Thyroid gland (tissue), 4 donors: ENCODE measurements at regions not wholly inside any gene's neighbourhood (a gene's known extent, or its start where the extent isn't known, plus 50 kb on each side); places are given as distances from the start of the nearest gene placed in this dataset.

Source experiments
- DNase-seq, 2 donors: peaks; one replicate each; pipeline ENCODE4 v3.0.0-alpha.2; 2019
- H3K27ac ChIP-seq, 3 donors: fragments of 200-600 bp; sonication (generic); 1 replicate in 2 of 3; 2 replicates in 1 of 3; pipeline ENCODE4 v1.5.1; 2016 to 2019; ENCODE audit warnings: mild to moderate bottlenecking in 1 of 3, moderate library complexity in 1 of 3
- H3K27me3 ChIP-seq: fragments of 200-600 bp; sonication (generic); one replicate; pipeline ENCODE4 v1.5.1; 2019
- H3K36me3 ChIP-seq, 2 donors: fragments of 200-600 bp; sonication (generic); one replicate each; pipeline ENCODE4 v1.5.1; 2016 to 2019
- H3K4me1 ChIP-seq, 2 donors: fragments of 200-600 bp; sonication (generic); one replicate each; pipeline ENCODE4 v1.5.1; 2017 to 2019
- H3K4me3 ChIP-seq, 3 donors: fragments of 200-600 bp; sonication (generic); replicated peaks in 1 of 3; 1 replicate in 2 of 3; 2 replicates in 1 of 3; pipeline ENCODE4 v1.5.1; 2016; ENCODE audit warnings: mild to moderate bottlenecking in 1 of 3
- H3K9me3 ChIP-seq: fragments of 200-600 bp; sonication (generic); one replicate; pipeline ENCODE4 v1.5.1; 2017
- CTCF ChIP-seq, 6 experiments: fragments of 200-600 bp in 3 of 6; fragments of 450-650 bp in 3 of 6; sonication (generic) in 3 of 6; IDR thresholded peaks; one replicate each; pipeline ENCODE4 v1.5.1; 2016 to 2019; ENCODE audit warnings: antibody characterized with exemption in 6 of 6, mild to moderate bottlenecking in 2 of 6, inconsistent platforms in 1 of 6, moderate library complexity in 1 of 6
- POLR2A ChIP-seq, 2 donors: fragments of 450-650 bp; IDR thresholded peaks; one replicate each; pipeline ENCODE4 v1.6.1; 2017; ENCODE audit warnings: antibody characterized with exemption in 2 of 2, mild to moderate bottlenecking in 2 of 2, moderate library complexity in 1 of 2
- WGBS, 2 donors: methylation state at CpG; one replicate each; pipeline ENCODE4 v1.1.5; 2017; 5-methylcytosine and 5-hydroxymethylcytosine counted together
- intact Hi-C: fragments of 100-400 bp; cut with DNase I; formaldehyde crosslinking; loops from one replicate; pipeline ENCODE4 v1.15.1; 2023

GRCh38 chr5:89728134-89728533 is 681.4 kb downstream of the CETN3 start:
- no peak for TF ChIP-seq POLR2A (IDR thresholded peaks at IDR 0.05)
- no peak for TF ChIP-seq CTCF (IDR thresholded peaks at IDR 0.05)
- no peaks in the 10 kb centered on the region for H3K36me3 ChIP-seq

GRCh38 chr5:89724379-89725095 is 685.0 kb downstream of the CETN3 start:
- H3K4me1 ChIP-seq = peaks cover 8 to 10% of the 10 kb centered on the region in 2 donors
- no peak for DNase-seq
- 93 to 94% methylated on average over 7 of the region's 7 CpGs for WGBS, 2 donors
- intact Hi-C loops = no loop called here
- no peaks in the 10 kb centered on the region for H3K27me3 ChIP-seq
- H3K4me3 ChIP-seq = no peak overlapping the region
- TF ChIP-seq POLR2A (IDR thresholded peaks at IDR 0.05) = no peak
- TF ChIP-seq CTCF (IDR thresholded peaks at IDR 0.05) = no peak
- no peaks in the 10 kb centered on the region for H3K36me3 ChIP-seq
- no peak overlapping the region for H3K27ac ChIP-seq
- H3K9me3 ChIP-seq = no peaks in the 10 kb centered on the region

More at GRCh38 chr5:89728134-89728533, 681.4 kb downstream of the CETN3 start:
- intact Hi-C loops = no loop called here
- no peak overlapping the region for H3K4me3 ChIP-seq
- 78 to 79% methylated on average over 2 of the region's 2 CpGs for WGBS, 2 donors
- no peak for DNase-seq
- no peak overlapping the region for H3K27ac ChIP-seq
- no peaks in the 10 kb centered on the region for H3K27me3 ChIP-seq
- H3K9me3 ChIP-seq = no peaks in the 10 kb centered on the region
- H3K4me1 ChIP-seq = peaks cover 10 to 13% of the 10 kb centered on the region in 2 donors

- no peak for DNase-seq
- Histone ChIP-seq H3K27me3 (no peaks in the 10 kb centered on the region), H3K4me3 (no peak overlapping the region), H3K27ac (no peak overlapping the region), H3K36me3 (no peaks in the 10 kb centered on the region), H3K4me1 (peaks cover 2 to 6% of the 10 kb centered on the region in 2 donors), H3K9me3 (no peaks in the 10 kb centered on the region)
- 84 to 87% methylated on average over 2 of the region's 2 CpGs for WGBS, 2 donors
- intact Hi-C loops = no loop called here
- TF ChIP-seq POLR2A (IDR thresholded peaks at IDR 0.05) (no peak), CTCF (IDR thresholded peaks at IDR 0.05) (no peak)
Measured at GRCh38 chr5:89723907-89724306, 685.6 kb downstream of the CETN3 start.

- TF ChIP-seq CTCF (IDR thresholded peaks at IDR 0.05) (no peak), POLR2A (IDR thresholded peaks at IDR 0.05) (no peak)
- no peaks in the 10 kb centered on the region for H3K9me3 ChIP-seq
- H3K36me3 ChIP-seq = no peaks in the 10 kb centered on the region
- no peaks in the 10 kb centered on the region for H3K27me3 ChIP-seq
- DNase-seq = no peak
- no peak overlapping the region for H3K4me3 ChIP-seq
- no peaks in the 10 kb centered on the region for H3K4me1 ChIP-seq
- intact Hi-C loops = no loop called here
- no peak overlapping the region for H3K27ac ChIP-seq
- WGBS, 2 donors = 91% methylated on average over 4 of the region's 4 CpGs
Measured at GRCh38 chr5:89722538-89722937, 687.0 kb downstream of the CETN3 start.

GRCh38 chr5:89721931-89722330 is 687.6 kb downstream of the CETN3 start:
- DNase-seq = no peak
- no peak for TF ChIP-seq POLR2A (IDR thresholded peaks at IDR 0.05)
- TF ChIP-seq CTCF (IDR thresholded peaks at IDR 0.05) = no peak
- H3K36me3 ChIP-seq = no peaks in the 10 kb centered on the region

More at GRCh38 chr5:89721931-89722330, 687.6 kb downstream of the CETN3 start:
- H3K27ac ChIP-seq = no peak overlapping the region
- no peaks in the 10 kb centered on the region for H3K27me3 ChIP-seq
- intact Hi-C loops = no loop called here
- H3K9me3 ChIP-seq = no peaks in the 10 kb centered on the region
- H3K4me3 ChIP-seq = no peak overlapping the region
- H3K4me1 ChIP-seq = no peaks in the 10 kb centered on the region
